ENCODE measurements at regions not wholly inside any gene's neighbourhood (a gene's known extent, or its start where the extent isn't known, plus 50 kb on each side); places are given as distances from the start of the nearest gene placed in this dataset.

DNA sequence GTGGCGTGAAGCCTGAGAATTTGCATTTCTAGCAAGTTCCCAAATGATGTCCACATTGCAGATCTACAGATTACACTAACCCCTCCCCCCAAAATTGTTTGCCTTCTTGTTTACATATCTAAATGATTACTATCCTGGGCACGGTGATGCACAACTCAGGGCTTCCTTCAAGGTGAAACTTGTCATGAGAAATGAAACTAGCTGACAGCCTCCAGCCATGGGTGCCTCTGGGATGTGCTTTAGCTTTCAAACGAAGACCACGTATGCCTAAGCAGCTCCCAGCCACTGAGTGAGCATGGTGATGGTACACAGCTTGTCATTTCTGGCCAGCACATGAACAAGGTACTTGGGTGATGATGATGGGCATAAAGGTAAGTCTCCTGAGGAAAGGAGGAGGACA lies 464.8 kb upstream of the DDX18 start:
- TF ChIP-seq, protein P1, sequence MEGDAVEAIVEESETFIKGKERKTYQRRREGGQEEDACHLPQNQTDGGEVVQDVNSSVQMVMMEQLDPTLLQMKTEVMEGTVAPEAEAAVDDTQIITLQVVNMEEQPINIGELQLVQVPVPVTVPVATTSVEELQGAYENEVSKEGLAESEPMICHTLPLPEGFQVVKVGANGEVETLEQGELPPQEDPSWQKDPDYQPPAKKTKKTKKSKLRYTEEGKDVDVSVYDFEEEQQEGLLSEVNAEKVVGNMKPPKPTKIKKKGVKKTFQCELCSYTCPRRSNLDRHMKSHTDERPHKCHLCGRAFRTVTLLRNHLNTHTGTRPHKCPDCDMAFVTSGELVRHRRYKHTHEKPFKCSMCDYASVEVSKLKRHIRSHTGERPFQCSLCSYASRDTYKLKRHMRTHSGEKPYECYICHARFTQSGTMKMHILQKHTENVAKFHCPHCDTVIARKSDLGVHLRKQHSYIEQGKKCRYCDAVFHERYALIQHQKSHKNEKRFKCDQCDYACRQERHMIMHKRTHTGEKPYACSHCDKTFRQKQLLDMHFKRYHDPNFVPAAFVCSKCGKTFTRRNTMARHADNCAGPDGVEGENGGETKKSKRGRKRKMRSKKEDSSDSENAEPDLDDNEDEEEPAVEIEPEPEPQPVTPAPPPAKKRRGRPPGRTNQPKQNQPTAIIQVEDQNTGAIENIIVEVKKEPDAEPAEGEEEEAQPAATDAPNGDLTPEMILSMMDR (IDR thresholded peaks at IDR 0.05; ENCODE audit: low read depth, low read length, missing input control), result no peak
- no peak for TF ChIP-seq TAF1 (conservative IDR thresholded peaks at IDR 0.05)
- TF ChIP-seq YY1 (IDR thresholded peaks at IDR 0.05), result no peak
- TF ChIP-seq JUND (IDR thresholded peaks at IDR 0.05), result no peak
- TF ChIP-seq, protein P2, sequence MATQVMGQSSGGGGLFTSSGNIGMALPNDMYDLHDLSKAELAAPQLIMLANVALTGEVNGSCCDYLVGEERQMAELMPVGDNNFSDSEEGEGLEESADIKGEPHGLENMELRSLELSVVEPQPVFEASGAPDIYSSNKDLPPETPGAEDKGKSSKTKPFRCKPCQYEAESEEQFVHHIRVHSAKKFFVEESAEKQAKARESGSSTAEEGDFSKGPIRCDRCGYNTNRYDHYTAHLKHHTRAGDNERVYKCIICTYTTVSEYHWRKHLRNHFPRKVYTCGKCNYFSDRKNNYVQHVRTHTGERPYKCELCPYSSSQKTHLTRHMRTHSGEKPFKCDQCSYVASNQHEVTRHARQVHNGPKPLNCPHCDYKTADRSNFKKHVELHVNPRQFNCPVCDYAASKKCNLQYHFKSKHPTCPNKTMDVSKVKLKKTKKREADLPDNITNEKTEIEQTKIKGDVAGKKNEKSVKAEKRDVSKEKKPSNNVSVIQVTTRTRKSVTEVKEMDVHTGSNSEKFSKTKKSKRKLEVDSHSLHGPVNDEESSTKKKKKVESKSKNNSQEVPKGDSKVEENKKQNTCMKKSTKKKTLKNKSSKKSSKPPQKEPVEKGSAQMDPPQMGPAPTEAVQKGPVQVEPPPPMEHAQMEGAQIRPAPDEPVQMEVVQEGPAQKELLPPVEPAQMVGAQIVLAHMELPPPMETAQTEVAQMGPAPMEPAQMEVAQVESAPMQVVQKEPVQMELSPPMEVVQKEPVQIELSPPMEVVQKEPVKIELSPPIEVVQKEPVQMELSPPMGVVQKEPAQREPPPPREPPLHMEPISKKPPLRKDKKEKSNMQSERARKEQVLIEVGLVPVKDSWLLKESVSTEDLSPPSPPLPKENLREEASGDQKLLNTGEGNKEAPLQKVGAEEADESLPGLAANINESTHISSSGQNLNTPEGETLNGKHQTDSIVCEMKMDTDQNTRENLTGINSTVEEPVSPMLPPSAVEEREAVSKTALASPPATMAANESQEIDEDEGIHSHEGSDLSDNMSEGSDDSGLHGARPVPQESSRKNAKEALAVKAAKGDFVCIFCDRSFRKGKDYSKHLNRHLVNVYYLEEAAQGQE (IDR thresholded peaks at IDR 0.05), result no peak
- TF ChIP-seq SP1 (IDR thresholded peaks at IDR 0.05), result no peak
- no peak for TF ChIP-seq FOXA1 (IDR thresholded peaks at IDR 0.05)
- TF ChIP-seq RAD21 (IDR thresholded peaks at IDR 0.05), result no peak
- TF ChIP-seq EGR1 (IDR thresholded peaks at IDR 0.05; ENCODE audit: low read depth in 2 of 2), result no peak
- TF ChIP-seq, protein P3, sequence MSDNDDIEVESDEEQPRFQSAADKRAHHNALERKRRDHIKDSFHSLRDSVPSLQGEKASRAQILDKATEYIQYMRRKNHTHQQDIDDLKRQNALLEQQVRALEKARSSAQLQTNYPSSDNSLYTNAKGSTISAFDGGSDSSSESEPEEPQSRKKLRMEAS (IDR thresholded peaks at IDR 0.05), result no peak

Measured in liver (tissue), 3 donors.